ENCODE measurements at regions not wholly inside any gene's neighbourhood (a gene's known extent, or its start where the extent isn't known, plus 50 kb on each side); places are given as distances from the start of the nearest gene placed in this dataset.

GRCh38 chr6:16048221-16048620 is 80.7 kb upstream of the MYLIP start:
- TF ChIP-seq EZH2 (IDR thresholded peaks at IDR 0.05; ENCODE audit: insufficient read depth, poor library complexity, severe bottlenecking), result no peak
- TF ChIP-seq EZH2phosphoT487 (IDR thresholded peaks at IDR 0.05; ENCODE audit: insufficient read depth, low read depth), result no peak

Measured in GM23248 (cell line).